Right hindlimb (tissue), 1 donor: ENCODE measurements at regions not wholly inside any gene's neighbourhood (a gene's known extent, or its start where the extent isn't known, plus 50 kb on each side); places are given as distances from the start of the nearest gene placed in this dataset.
"Not testable (repeated sequence)": the region's sequence is repeated elsewhere in the genome, so short reads cannot be mapped to it uniquely, and the experiment has no call there.

ENCODE experiments used
- DNase-seq: peaks from one replicate; pipeline ENCODE4 v3.0.0-alpha.2; 2018

DNA sequence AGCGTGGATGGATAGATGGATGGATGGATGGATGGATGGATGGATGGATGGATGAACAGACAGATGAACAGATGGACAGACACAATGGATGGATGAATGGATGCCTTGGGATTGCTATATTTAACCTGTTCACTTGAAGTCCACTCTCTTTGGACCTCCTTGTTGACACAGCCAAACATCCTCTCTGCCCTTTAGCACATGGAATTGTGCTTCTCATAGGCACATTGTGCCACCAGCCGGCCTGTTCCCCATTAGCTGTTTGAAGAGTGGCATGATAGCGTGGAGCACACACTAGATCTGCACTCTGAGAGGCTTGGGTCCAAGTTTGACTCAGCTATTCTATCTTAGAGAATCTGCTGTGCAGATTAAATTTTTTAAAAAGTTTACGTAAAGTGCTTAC, 56.9 kb upstream of the GSC start:
- no peak for DNase-seq

DNA sequence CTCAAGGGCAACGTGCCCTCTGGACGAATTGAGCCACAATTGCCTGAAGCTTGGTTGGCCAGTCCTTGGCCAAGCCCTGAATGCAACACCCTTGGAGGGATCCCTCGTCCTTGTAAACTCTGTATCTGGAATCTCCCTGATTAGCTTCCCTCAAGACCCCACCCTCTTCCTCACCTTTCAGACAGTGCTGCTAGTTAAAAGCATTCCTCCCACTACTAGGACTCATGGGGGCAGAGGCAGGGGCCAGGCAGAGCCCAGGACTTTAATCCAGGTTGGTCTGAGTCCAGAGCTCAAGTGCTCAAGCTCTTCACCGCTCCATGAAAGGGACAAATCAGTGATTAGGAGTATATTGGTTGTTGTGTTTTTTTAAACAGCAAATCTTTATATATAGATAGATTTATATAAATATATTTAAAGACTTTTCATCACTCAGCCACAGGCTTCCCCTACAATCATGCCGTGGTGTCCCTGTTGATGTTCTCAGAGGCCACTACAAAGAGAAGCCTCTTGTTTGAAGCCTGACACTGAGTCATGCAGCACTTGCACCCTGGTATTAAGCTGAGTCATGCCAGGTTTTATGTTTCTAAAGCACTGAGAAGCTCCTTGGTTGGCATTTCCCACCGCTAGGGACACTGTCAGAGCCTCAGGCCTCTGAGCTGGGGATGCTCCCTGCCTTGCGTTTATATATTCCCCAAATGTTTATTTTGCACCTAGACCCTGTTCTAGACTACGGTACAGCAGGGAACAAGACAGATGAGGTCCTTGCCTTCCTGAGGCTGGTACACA, 53.8 kb upstream of the GSC start:
- DNase-seq = no peak

DNA sequence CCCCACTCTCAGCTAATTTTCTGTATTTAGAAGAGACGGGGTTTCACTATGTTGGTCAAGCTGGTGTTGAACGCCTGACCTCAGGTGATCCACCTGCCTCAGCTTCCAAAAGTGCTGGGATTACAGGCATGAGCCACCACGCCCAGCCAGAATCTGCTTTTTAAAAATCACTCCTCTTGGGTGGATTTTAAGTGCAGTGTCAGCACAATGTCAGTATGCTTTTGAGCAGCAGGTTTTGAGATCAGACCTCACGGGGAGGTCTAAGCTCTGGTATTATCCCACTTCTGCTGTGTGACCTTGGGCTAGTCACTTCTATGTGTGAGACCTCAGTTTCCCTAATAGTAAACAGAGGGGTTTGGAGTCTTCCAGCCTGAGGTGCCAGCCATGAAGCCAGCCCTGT, 51.8 kb upstream of the GSC start:
- DNase-seq = no peak

DNA sequence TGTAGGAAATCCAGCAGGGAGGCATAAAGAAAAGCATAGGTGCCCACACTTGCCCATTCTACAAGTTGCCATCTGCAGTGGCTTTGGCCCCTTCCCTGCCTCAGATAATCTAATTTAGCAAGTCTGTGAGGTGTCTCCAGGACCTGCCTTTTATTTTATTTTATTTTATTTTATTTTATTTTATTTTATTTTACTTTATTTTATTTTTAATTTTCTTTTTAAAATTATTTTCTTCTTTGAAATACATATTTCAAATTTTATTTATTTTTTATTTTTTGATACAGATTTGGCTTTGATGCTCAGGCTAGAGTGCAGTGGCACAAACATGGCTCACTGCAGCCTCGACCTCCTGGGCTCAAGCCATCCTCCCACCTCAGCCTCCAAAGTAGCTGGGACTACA, 51.0 kb upstream of the GSC start:
- not testable (repeated sequence) for DNase-seq
